Sciatic nerve (tissue), 2 donors: ENCODE measurements at regions not wholly inside any gene's neighbourhood (a gene's known extent, or its start where the extent isn't known, plus 50 kb on each side); places are given as distances from the start of the nearest gene placed in this dataset.
"Not testable (repeated sequence)": the region's sequence is repeated elsewhere in the genome, so short reads cannot be mapped to it uniquely, and the experiment has no call there.

Source experiments
- ATAC-seq: fragments of 200-7000 bp; cut with Tn5 transposase; one replicate; pipeline ENCODE4 v1.9.1; 2020; ENCODE audit warnings: mild to moderate bottlenecking, moderate library complexity
- DNase-seq: peaks from one replicate; pipeline ENCODE4 v3.0.0-alpha.2; 2020; ENCODE audit warnings: low spot score
- intact Hi-C: fragments of 100-400 bp; cut with DNase I; formaldehyde crosslinking; loops from one replicate; pipeline ENCODE4 v1.14.2; 2022
- donor health status: DM: no; HTN: no; CAD: no.
- donor health status: DM: no; HTN: no; CAD: no.

DNA sequence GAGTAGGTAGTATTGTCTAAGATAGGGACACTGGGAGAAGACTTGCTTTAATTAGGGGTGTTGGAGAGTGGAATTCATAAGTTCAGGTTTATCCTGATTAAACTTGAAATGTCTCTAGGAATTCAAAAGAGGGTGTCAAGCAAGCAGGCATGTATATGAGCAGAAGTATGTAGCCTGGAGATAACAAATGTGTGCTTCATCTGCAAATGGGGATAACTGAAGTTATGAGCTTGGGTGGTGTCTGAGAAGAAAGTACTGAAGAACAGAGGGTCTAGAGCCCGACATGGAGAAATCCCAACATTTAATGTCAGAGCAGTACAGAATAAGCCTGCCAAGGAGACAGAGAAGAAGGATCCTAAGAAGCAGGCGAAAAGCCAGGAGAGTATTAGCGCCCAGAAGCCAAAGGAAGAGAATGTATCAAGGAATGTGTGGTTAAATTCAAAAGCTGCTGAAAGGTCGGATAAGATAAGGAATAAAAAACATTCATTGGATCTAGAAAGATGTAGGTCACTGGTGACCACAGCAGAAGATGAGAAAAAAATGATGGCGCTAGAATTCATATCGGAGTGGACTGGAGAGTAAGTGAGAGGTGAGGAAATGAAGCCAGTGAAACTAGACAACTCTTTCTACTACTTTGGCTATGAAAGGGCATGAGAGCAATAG, 401.5 kb upstream of the PIK3R1 start:
- ATAC-seq (no peak), DNase-seq (no peak)
- intact Hi-C loops: no loop called here

DNA sequence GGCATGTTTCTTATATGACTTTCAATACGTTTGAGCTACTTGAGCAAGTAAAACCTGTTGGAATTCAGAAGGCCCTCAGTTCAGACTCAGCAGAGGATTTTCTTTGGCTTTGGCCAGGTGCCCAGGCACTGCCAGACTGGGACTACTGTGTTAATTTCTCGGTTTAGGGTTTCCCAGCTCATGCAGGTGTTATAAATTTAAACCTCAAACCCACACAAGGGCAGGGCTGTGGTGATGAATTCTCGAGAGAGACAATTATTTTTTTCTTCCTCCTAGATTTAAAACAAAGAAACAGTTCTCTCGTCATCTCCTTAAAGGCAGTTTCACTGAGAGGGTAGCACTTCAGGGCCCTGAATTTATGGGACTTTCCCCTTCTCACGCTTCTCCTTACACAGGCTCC, 406.0 kb upstream of the PIK3R1 start:
- intact Hi-C loops: no loop called here
- no peak for ATAC-seq

GRCh38 chr5:67808340-67808739, 407.2 kb upstream of the PIK3R1 start:
- intact Hi-C loops: no loop called here
- ATAC-seq: peak; percentile 54

More for the DNA sequence above, 406.0 kb upstream of the PIK3R1 start:
- DNase-seq: no peak

DNA sequence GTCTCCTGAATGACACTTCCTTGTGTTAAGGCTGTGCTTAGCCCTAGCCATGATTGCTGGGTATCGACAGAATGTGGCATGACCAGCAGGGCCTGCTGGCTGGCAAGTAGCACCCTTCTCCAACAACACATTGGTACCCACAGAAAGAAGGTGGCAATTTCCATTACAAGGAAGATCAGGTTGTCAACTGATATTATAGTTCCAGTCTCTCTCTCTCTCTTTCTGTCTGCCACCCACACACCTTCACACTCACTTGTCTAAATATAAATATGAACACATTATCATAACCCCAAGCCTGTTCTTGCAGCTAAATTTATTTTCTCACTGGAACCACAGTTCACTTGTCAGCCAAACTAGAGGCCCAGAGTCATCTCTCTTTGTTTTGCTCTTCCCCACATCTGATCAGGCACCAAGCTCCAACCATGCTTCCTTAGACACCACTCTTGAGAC, 408.1 kb upstream of the PIK3R1 start:
- no peak for ATAC-seq
- DNase-seq: no peak
- intact Hi-C loops: no loop called here

More at GRCh38 chr5:67808340-67808739, 407.2 kb upstream of the PIK3R1 start:
- DNase-seq: no peak

DNA sequence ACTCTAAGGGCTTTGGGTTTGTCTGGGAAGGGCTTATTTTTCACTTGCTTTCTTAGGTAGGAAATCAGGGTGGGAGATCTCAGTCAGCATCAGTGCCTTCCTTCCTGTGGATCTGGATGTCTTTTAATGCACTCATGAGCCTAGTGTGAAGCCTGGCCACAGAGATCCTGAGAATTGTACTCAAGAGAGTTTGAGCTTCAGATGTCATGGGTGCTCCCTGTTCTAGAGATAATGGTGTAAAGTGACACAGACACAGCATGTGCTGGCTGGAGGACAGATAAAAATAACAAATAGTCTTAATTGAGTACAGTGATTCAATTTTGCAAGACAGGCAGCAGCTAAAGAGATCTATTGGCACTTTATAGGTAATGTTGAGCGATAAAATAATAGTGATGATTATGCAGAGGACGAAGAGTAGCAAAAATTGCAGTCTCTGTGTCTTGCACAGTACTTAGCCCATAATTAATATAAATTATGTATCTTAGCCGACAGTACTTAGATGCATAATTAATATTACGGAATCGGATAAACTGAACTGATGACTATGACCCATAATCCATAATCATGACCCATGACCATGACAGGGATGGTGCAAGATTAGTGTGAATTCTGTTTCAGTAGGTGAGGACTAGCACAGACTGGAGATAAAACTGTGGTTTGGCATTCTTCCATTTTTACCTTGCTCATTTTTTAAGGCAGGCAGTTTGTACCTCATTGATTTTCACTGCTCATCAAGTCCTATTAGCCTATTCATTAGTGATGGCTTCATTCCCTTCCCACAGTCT, 408.7 kb upstream of the PIK3R1 start:
- ATAC-seq: no peak
- intact Hi-C loops: no loop called here
- DNase-seq: no peak

DNA sequence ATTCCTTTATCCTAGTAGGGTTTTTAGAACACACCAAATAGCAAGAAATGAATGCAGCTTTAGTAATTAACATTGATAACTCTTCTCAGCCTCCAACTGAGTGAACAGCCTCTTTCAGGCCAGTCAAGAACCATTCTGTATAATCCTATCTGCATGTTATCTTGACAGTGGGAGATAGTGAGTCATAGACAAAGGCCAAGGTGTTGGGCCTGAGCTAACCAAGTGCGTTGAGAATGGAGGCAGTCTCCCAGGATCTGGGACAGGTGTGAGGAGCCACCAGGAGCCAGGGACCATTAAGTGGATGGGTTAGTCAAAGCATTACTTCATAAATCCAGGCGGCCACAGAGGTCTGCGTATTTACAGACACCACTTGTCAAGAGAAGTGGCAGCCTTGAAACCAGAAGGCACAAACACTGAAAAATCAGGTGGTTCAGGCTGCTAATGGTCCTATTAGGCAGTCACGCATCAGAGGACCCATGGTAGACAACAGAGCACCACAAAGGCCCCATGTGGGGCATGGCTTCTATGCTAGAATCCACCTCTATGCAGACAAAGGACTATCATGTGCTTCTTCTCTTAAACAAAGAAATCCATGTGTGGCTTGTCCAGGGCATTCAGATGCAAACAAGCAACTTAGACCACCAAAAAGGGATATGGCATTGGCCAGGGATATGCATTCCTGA, 409.7 kb upstream of the PIK3R1 start:
- no peak for ATAC-seq
- no peak for DNase-seq
- intact Hi-C loops: no loop called here

- DNase-seq: no peak
- ATAC-seq: no peak
- intact Hi-C loops: no loop called here
These were observed 412.8 kb upstream of the PIK3R1 start for GRCh38 chr5:67802766-67803165.

DNA sequence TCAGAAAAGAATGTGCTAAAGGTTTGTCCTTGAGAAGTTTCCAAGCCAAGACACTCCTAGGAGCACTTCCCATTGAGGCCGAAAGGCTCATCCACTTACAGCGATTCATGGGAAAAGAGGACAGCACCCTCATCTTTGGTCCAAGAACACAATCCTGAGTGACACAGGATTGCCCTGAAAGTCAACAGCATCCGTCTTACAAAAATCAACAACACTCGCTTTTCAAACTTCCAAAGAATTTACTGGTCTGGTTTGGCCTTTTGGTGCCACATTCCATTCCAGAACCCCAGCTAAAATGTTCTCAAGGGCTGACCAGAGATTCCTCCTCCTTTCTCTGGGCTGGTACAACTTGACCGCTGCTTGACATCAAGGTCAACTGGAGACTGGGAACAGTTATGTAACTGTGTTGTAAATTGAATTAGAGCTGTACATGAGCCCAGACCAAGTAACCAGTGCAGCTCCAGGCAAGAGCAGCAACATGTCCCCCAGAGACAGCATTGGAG, 415.8 kb upstream of the PIK3R1 start:
- ATAC-seq (peak; percentile 96), DNase-seq (peak; percentile 65)
- intact Hi-C loops: no loop called here

DNA sequence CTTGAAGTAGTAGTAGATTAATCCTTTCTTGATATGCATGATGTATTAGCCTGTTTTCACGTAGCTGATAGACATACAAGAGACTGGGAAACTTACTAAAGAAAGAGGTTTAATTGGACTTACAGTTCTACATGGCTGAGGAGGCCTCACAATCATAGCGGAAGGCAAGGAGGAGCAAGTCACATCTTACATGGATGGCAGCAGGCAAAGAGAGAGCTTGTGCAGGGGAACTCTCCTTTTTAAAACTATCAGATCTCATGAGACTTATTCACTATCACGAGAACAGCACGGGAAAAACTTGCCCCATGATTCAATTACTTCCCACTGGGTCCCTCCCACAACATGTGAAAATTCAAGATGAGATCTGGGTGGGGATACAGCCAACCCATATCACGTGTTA, 417.1 kb upstream of the PIK3R1 start:
- intact Hi-C loops, ATAC-seq, DNase-seq: not testable (repeated sequence)

- DNase-seq (no peak), ATAC-seq (no peak)
- intact Hi-C loops: no loop called here
These were observed 419.6 kb upstream of the PIK3R1 start for GRCh38 chr5:67795781-67796477.

- DNase-seq (no peak), ATAC-seq (no peak)
- intact Hi-C loops: no loop called here
These were observed 421.6 kb upstream of the PIK3R1 start for GRCh38 chr5:67793966-67794365.

GRCh38 chr5:67793418-67793817, 422.1 kb upstream of the PIK3R1 start:
- peak; percentile 65 for ATAC-seq
- DNase-seq: no peak
- intact Hi-C loops: no loop called here

GRCh38 chr5:67792891-67793290, 422.7 kb upstream of the PIK3R1 start:
- DNase-seq (peak; percentile 73), ATAC-seq (peak; percentile 95)
- intact Hi-C loops: no loop called here

DNA sequence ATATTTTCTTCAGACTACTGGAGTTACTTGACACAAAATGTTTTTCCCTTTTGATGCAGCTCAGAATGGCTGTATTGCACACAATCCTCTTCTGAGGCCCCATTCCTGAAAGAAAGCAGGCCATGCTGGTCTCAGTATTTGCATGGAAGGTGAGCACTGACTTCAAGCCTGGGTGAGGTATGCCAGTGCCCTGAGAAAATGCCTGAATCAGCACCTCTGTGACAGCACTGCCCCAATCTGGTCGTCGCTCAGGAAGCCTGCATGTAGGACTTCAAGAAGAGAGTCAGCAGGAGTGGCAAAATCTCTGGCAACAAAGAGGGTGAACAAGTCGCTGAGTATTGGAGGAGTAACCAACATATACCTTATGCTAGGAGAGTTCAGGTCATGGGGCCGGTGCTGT, 425.2 kb upstream of the PIK3R1 start:
- ATAC-seq (no peak), DNase-seq (no peak)
- intact Hi-C loops: no loop called here

GRCh38 chr5:67779893-67780623, 435.5 kb upstream of the PIK3R1 start:
- DNase-seq, ATAC-seq, intact Hi-C loops: not testable (repeated sequence)

DNA sequence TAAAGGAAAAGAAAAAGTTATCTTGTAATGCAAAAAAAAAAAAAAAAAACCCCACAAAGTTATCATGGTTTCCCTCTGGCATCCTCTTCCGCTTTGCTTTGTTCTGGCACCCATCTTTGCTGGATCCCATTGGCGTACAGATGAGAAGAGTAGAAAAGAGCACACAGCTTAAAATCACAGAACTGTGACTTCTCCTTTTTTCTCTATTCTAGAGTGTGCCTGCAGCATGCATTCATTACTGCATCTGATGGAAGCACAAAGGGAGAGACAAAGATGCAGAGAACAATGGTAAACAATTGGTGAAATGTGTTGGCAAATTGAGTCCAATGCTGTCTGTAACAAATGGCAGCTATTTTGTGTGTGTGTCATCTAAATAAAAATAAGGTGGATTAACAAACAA, 440.8 kb upstream of the PIK3R1 start:
- DNase-seq: no peak
- intact Hi-C loops: no loop called here
- ATAC-seq: no peak

- ATAC-seq (peak; percentile 76), DNase-seq (no peak)
- intact Hi-C loops: no loop called here
These were observed 441.3 kb upstream of the PIK3R1 start for GRCh38 chr5:67774267-67774552.

GRCh38 chr5:67773411-67774266, 441.9 kb upstream of the PIK3R1 start:
- ATAC-seq (peak; percentile 92), DNase-seq (peak; percentile 69)
- intact Hi-C loops: no loop called here
